ENCODE measurements at regions not wholly inside any gene's neighbourhood (a gene's known extent, or its start where the extent isn't known, plus 50 kb on each side); places are given as distances from the start of the nearest gene placed in this dataset.

DNA sequence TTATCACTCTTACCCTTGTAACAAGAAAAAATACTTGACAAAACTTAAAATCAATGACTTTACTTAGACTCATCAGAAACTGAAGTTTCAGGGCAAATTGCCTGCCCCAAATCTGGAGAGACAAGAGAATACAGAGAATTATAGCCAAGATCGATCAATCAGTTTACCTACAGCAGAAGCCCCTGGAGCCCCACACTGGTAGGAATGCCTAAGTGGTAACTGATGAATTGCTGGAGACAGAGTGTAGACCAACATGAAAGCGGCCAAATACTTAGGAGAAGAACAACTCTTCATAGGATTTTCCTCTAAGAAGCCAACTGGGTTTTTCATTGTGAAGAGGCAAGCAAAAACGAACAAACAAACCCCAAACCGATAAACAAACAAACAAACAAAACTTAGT, 1430.0 kb downstream of the EFNB2 start:
- Histone ChIP-seq H3K9me1 (ENCODE audit: insufficient read depth, low read length) (no peaks in the 10 kb centered on the region), H3K79me1 (ENCODE audit: low read depth in 1 of 2, low read length in 2 of 2) (no peaks in the 10 kb centered on the region), H4K91ac (ENCODE audit: insufficient read depth, low read depth, low read length) (no peak overlapping the region), H3K14ac (replicated peaks; ENCODE audit: low read depth, low read length) (no peak overlapping the region), H3K4me3 (ENCODE audit: insufficient read depth, low read depth, low read length) (no peak overlapping the region), H3K56ac (ENCODE audit: extremely low read depth, insufficient read depth, low read length) (no peak overlapping the region), H3K4me2 (ENCODE audit: low read depth, low read length) (no peak overlapping the region), H2AK9ac (replicated peaks; ENCODE audit: low read depth, low read length, poor library complexity) (no peak overlapping the region), H3K9me3 (ENCODE audit: control insufficient read depth, insufficient read depth, low read length) (no peaks in the 10 kb centered on the region), H3K23ac (ENCODE audit: low read depth, low read length) (no peak overlapping the region), H3K27ac (ENCODE audit: insufficient read depth, low read length) (no peak overlapping the region), H2BK120ac (ENCODE audit: low read depth, low read length) (no peak overlapping the region), H3K18ac (ENCODE audit: low read depth, low read length) (no peak overlapping the region), H2BK20ac (ENCODE audit: low read depth, low read length) (no peak overlapping the region), H4K20me1 (ENCODE audit: insufficient read depth, low read length) (no peaks in the 10 kb centered on the region), H2AFZ (replicated peaks; ENCODE audit: low read length, poor library complexity) (no peak overlapping the region), H4K8ac (ENCODE audit: low read depth in 2 of 2, low read length in 2 of 2) (no peak overlapping the region), H2AK5ac (ENCODE audit: low read depth, low read length) (no peak overlapping the region), H2BK5ac (ENCODE audit: low read depth, low read length, poor library complexity, severe bottlenecking) (no peak overlapping the region), H4K5ac (ENCODE audit: low read depth, low read length) (no peak overlapping the region), H2BK15ac (ENCODE audit: low read depth, low read length) (no peak overlapping the region), H3K27me3 (ENCODE audit: control insufficient read depth, insufficient read depth, low read length) (no peaks in the 10 kb centered on the region), H3K36me3 (ENCODE audit: control insufficient read depth, insufficient read depth, low read length) (no peaks in the 10 kb centered on the region), H3K9ac (ENCODE audit: low read depth, low read length) (no peak overlapping the region), H3K4me1 (ENCODE audit: control insufficient read depth, insufficient read depth, low read length) (no peaks in the 10 kb centered on the region), H3K4ac (ENCODE audit: low read depth, low read length) (no peak overlapping the region)
- ChIA-PET POLR2A (ENCODE audit: unreplicated experiment) (no interaction called here), CTCF (no interaction called here)
- intact Hi-C loops (cut with micrococcal nuclease) (no loop called here), dilution Hi-C loops (cut with HindIII; ENCODE audit: low sequenced_read_pairs, unreplicated experiment) (no loop called here), in situ Hi-C loops (cut with MboI; ENCODE audit: low sequenced_read_pairs) (no loop called here)
- no peak for ATAC-seq (ENCODE audit: low read depth)
- no CpG with 5 or more reads among the region's 4 CpGs for WGBS, 2 experiments (ENCODE audit: extremely low coverage in 2 of 2, insufficient read length in 1 of 2)
- no peak for DNase-seq
- TF ChIP-seq, protein P1, sequence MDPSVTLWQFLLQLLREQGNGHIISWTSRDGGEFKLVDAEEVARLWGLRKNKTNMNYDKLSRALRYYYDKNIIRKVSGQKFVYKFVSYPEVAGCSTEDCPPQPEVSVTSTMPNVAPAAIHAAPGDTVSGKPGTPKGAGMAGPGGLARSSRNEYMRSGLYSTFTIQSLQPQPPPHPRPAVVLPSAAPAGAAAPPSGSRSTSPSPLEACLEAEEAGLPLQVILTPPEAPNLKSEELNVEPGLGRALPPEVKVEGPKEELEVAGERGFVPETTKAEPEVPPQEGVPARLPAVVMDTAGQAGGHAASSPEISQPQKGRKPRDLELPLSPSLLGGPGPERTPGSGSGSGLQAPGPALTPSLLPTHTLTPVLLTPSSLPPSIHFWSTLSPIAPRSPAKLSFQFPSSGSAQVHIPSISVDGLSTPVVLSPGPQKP (IDR thresholded peaks at IDR 0.05; ENCODE audit: borderline replicate concordance, low read depth, low read length): no peak
- TF ChIP-seq BHLHE40 (IDR thresholded peaks at IDR 0.05; ENCODE audit: low read depth, low read length): no peak
- no peak for TF ChIP-seq RCOR1 (IDR thresholded peaks at IDR 0.05; ENCODE audit: insufficient replicate concordance, low read length)
- BruUV-seq (replicated peaks): no TSS peak

Data from IMR-90 (cell line).